ENCODE measurements at regions not wholly inside any gene's neighbourhood (a gene's known extent, or its start where the extent isn't known, plus 50 kb on each side); places are given as distances from the start of the nearest gene placed in this dataset.
"Not testable (repeated sequence)": the region's sequence is repeated elsewhere in the genome, so short reads cannot be mapped to it uniquely, and the experiment has no call there.

- no peak for DNase-seq
Measured at GRCh38 chr12:46990211-46990610, 89.2 kb upstream of the PCED1B start.

DNA sequence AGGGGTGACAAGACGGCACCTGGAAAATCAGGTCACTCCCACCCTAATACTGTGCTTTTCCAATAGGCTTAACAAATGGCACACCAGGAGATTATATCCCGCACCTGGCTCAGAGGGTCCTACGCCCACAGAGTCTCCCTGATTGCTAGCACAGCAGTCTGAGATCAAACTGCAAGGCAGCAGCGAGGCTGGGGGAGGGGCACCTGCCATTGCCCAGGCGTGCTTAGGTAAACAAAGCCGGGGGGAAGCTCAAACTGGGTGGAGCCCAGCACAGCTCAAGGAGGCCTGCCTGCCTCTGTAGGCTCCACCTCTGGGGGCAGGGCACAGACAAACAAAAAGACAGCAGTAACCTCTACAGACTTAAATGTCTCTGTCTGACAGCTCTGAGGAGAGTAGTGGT lies 87.4 kb upstream of the PCED1B start:
- DNase-seq: not testable (repeated sequence)

DNA sequence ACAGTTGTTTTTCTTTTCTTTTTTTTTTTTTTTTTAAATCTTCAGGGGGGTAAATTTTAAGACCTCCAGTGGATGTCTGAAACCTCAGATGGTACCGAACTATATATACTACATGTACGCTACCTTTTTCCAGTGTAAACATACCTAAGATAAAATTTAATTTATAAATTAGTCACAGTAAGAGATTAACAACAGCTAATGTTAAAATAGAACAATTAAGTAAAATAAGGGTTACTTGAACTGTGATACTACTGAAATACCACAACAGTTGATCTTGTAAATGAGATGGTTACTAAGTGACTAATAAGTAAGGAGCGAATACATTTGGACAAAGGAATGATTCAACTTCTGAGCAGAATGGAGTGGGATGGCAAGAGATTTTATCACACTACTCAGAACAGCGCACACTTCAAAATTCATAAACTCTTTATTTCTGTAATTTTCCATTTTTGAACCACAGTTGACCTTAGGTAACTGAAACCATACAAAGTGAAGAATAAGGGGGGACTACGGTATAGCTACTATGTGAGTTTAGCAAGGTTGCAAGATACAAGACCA lies 80.5 kb upstream of the PCED1B start:
- no peak for DNase-seq

GRCh38 chr12:47004634-47005033 lies 74.8 kb upstream of the PCED1B start:
- DNase-seq: no peak

DNA sequence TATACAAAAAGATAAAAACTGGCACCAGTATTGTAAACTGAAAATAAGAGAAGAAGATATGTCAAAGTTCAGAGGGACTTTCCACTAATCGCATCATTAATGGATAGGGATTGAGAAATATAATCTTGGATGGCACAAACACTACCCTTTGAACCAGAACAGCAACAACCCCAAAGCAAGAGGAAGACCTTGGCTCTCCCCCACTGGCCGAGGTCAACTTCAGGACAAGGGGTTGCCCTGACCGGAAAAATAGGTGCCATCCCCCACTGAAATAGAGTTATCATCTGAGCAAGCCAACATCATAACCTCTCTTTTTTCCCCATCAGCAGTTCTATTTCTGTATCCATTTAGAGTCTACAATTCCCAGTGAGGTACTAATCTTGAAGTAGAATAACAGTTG lies 72.4 kb upstream of the PCED1B start:
- DNase-seq: no peak

DNA sequence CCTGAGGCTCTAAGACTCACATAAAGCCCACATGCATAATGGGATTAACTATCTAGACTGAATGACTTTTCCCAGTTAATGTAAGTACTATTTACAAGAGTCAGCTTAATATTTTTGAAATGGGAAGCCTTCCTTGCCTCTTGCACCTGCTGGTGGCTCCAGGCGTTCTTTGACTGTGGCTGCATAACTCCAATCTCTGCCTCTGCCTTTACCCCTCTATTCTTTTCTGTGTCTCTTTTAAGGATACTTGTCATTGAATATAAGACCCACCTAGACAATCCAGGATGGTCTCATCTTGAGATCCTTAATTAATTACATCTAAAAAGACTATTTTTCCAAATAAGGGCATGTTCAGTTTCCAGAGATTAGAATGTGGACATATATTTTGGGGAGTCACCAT lies 66.9 kb upstream of the PCED1B start:
- no peak for DNase-seq

- no peak for DNase-seq
Measured at GRCh38 chr12:47014474-47014873, 64.9 kb upstream of the PCED1B start.

GRCh38 chr12:47015381-47015780 lies 64.0 kb upstream of the PCED1B start:
- DNase-seq: no peak

GRCh38 chr12:47017041-47017713 lies 62.2 kb upstream of the PCED1B start:
- no peak for DNase-seq

- DNase-seq: no peak
Measured at GRCh38 chr12:47017901-47018475, 61.4 kb upstream of the PCED1B start.

DNA sequence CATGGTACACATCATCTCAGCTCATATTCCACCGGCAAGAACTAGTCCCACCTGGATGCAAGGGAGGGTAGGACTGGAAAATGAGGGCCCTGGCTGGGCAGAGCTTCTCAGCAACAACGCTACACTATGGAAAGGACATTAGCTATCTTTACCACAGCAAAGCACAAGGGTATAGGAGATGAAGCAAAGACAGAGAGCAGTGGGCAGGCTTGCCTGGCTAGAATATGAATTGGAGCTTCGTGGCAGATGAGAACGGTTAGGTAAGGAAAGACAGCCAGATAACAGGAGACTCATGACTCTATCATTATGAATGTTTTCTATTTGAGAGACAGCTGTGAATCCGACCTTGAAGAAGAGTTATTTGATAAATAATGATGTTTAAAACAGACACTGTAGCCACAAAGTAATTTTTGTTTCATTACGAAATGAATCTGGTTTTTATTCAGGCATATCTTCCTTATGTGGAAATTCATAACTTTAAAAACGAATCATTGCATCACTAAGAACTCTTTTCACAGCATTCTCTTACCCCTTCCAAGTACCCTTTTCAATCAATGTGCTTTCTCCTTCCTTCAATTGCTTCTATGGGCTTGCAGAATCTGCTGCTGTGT lies 59.1 kb upstream of the PCED1B start:
- DNase-seq: no peak

GRCh38 chr12:47021298-47021697 lies 58.1 kb upstream of the PCED1B start:
- peak; percentile 65 for DNase-seq

- no peak for DNase-seq
Measured at GRCh38 chr12:47022296-47022695, 57.1 kb upstream of the PCED1B start.

DNA sequence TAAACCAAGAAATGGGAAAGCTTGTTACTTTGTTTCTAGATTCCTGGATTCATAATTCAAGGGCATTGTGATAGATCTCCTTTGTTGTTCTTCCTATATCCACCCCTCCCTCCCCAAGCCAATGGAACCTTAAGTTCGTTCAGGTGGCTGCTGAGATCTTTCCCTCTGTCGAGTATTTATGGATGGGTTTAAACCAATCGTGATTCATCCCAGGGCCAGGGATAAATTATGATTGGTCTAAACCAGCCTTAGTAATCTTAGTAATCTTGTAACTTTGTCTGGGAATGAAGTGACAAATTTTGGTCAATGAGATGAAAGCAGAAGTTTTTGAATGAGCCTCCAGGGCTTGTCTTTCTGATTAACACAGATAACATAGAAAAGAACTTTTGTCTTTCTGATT lies 56.1 kb upstream of the PCED1B start:
- DNase-seq: no peak

- no peak for DNase-seq
Measured at GRCh38 chr12:47023953-47024352, 55.5 kb upstream of the PCED1B start.

- DNase-seq: no peak
Measured at GRCh38 chr12:47024463-47024862, 55.0 kb upstream of the PCED1B start.

DNA sequence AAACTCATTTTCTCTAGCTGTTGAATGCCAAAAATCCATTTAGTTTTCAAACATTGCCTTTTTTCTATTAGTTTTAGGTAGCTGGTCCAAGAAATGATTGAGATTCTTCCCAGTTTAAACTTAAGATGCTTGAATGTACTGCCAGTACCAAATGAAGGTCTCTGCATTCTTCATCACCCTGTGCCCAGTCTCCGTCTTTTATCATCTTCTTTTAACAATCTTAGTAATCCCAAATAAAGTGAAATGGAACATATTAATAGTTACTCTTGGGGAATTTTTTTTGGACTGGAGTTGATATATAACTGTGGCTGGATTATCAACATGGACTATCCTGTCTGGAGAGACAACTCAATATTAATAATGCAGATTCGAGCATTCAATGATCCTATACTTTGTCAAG lies 54.1 kb upstream of the PCED1B start:
- no peak for DNase-seq

GRCh38 chr12:47025798-47026197 lies 53.6 kb upstream of the PCED1B start:
- DNase-seq: no peak

DNA sequence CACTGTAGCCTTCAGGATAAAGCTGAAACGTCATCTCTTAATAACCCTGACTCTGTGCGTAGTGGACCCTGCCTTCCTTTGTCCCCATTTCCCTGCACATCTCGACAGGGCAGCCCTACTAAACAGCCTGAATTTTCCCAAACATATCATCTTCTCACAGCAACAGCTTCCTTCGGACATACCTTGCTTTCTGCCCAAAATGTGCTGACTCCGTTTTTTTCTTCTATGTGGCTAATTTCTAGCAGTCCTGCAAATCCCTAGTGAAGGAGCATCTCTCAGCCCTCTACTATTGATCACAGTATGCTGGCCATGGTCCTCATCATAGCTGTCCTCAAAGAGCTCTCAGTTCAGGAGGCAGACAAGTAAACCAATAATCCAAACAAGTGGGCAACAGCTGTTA lies 53.1 kb upstream of the PCED1B start:
- DNase-seq: no peak

All from CD4-positive, alpha-beta T cell treated with Interleukin-4 for 4 hours (primary cell).